Activated CD4-positive, alpha-beta T cell treated with anti-CD3 and anti-CD28 coated beads, Interleukin-2, amount 10 ng/mL, durations not matched to agents 24 days and 14 days (primary cell): ENCODE measurements at regions not wholly inside any gene's neighbourhood (a gene's known extent, or its start where the extent isn't known, plus 50 kb on each side); places are given as distances from the start of the nearest gene placed in this dataset.
"Not testable (repeated sequence)": the region's sequence is repeated elsewhere in the genome, so short reads cannot be mapped to it uniquely, and the experiment has no call there.

Source experiments
- DNase-seq: peaks from one replicate; pipeline ENCODE4 v3.0.0; 2022
- H3K27ac Mint-ChIP-seq: one replicate; pipeline ENCODE4 v1.8.0; 2022; ENCODE audit warnings: mild to moderate bottlenecking, mixed read lengths
- H3K27me3 Mint-ChIP-seq: one replicate; pipeline ENCODE4 v1.8.0; 2022; ENCODE audit warnings: mixed read lengths
- H3K36me3 Mint-ChIP-seq: one replicate; pipeline ENCODE4 v1.8.0; 2022; ENCODE audit warnings: low read depth, mild to moderate bottlenecking, mixed read lengths
- H3K4me1 Mint-ChIP-seq: one replicate; pipeline ENCODE4 v1.8.0; 2021; ENCODE audit warnings: mixed read lengths
- H3K4me3 Mint-ChIP-seq: one replicate; pipeline ENCODE4 v1.8.0; 2022; ENCODE audit warnings: mild to moderate bottlenecking, moderate library complexity, mixed read lengths
- H3K9me3 Mint-ChIP-seq: one replicate; pipeline ENCODE4 v1.8.0; 2021; ENCODE audit warnings: mixed read lengths
- intact Hi-C: fragments of 100-400 bp; cut with micrococcal nuclease; formaldehyde crosslinking; loops from one replicate; pipeline ENCODE4 v1.15.1; 2023

GRCh38 chr3:103873897-103874545 is 1439.2 kb downstream of the ZPLD1 start:
- H3K36me3 Mint-ChIP-seq: no peaks in the 10 kb centered on the region

GRCh38 chr3:103881809-103882208 is 1447.0 kb downstream of the ZPLD1 start:
- intact Hi-C loops, H3K27ac Mint-ChIP-seq, H3K27me3 Mint-ChIP-seq, H3K4me3 Mint-ChIP-seq, H3K9me3 Mint-ChIP-seq, H3K36me3 Mint-ChIP-seq, DNase-seq, H3K4me1 Mint-ChIP-seq: not testable (repeated sequence)

More at GRCh38 chr3:103873897-103874545, 1439.2 kb downstream of the ZPLD1 start:
- DNase-seq: no peak
- Mint-ChIP-seq H3K4me3 (no peak overlapping the region), H3K27me3 (no peaks in the 10 kb centered on the region), H3K9me3 (no peaks in the 10 kb centered on the region), H3K4me1 (no peaks in the 10 kb centered on the region), H3K27ac (no peak overlapping the region)
- intact Hi-C loops: no loop called here

- Mint-ChIP-seq H3K9me3 (no peaks in the 10 kb centered on the region), H3K4me3 (no peak overlapping the region), H3K36me3 (no peaks in the 10 kb centered on the region), H3K27ac (no peak overlapping the region), H3K4me1 (no peaks in the 10 kb centered on the region), H3K27me3 (no peaks in the 10 kb centered on the region)
- intact Hi-C loops: no loop called here
- no peak for DNase-seq
These were observed 1454.9 kb downstream of the ZPLD1 start for GRCh38 chr3:103889675-103890074.

- Mint-ChIP-seq H3K27me3 (no peaks in the 10 kb centered on the region), H3K27ac (no peak overlapping the region), H3K36me3 (no peaks in the 10 kb centered on the region), H3K4me1 (no peaks in the 10 kb centered on the region), H3K4me3 (no peak overlapping the region), H3K9me3 (no peaks in the 10 kb centered on the region)
- intact Hi-C loops: no loop called here
- no peak for DNase-seq
These were observed 1459.5 kb downstream of the ZPLD1 start for GRCh38 chr3:103894162-103894822.

GRCh38 chr3:103899328-103899727 is 1464.5 kb downstream of the ZPLD1 start:
- no peaks in the 10 kb centered on the region for H3K4me1 Mint-ChIP-seq
- H3K9me3 Mint-ChIP-seq: no peaks in the 10 kb centered on the region
- H3K4me3 Mint-ChIP-seq: no peak overlapping the region
- no peaks in the 10 kb centered on the region for H3K27me3 Mint-ChIP-seq
- no peaks in the 10 kb centered on the region for H3K36me3 Mint-ChIP-seq
- intact Hi-C loops: no loop called here
- DNase-seq: no peak
- H3K27ac Mint-ChIP-seq: no peak overlapping the region

GRCh38 chr3:103904991-103905390 is 1461.7 kb upstream of the ALCAM start:
- H3K4me3 Mint-ChIP-seq: no peak overlapping the region
- H3K36me3 Mint-ChIP-seq: no peaks in the 10 kb centered on the region
- no peak overlapping the region for H3K27ac Mint-ChIP-seq
- H3K9me3 Mint-ChIP-seq: no peaks in the 10 kb centered on the region
- DNase-seq: no peak
- H3K27me3 Mint-ChIP-seq: no peaks in the 10 kb centered on the region
- intact Hi-C loops: no loop called here
- H3K4me1 Mint-ChIP-seq: no peaks in the 10 kb centered on the region

- Mint-ChIP-seq H3K27ac (no peak overlapping the region), H3K27me3 (no peaks in the 10 kb centered on the region), H3K9me3 (no peaks in the 10 kb centered on the region)
These were observed 1460.4 kb upstream of the ALCAM start for GRCh38 chr3:103906304-103906703.

GRCh38 chr3:103906808-103907207 is 1459.9 kb upstream of the ALCAM start:
- H3K4me1 Mint-ChIP-seq: no peaks in the 10 kb centered on the region
- H3K4me3 Mint-ChIP-seq: no peak overlapping the region
- no peaks in the 10 kb centered on the region for H3K9me3 Mint-ChIP-seq
- no peak for DNase-seq
- no peaks in the 10 kb centered on the region for H3K36me3 Mint-ChIP-seq
- H3K27ac Mint-ChIP-seq: no peak overlapping the region
- no peaks in the 10 kb centered on the region for H3K27me3 Mint-ChIP-seq
- intact Hi-C loops: no loop called here

More at GRCh38 chr3:103906304-103906703, 1460.4 kb upstream of the ALCAM start:
- DNase-seq: no peak
- intact Hi-C loops: no loop called here
- Mint-ChIP-seq H3K4me1 (no peaks in the 10 kb centered on the region), H3K36me3 (no peaks in the 10 kb centered on the region), H3K4me3 (no peak overlapping the region)

GRCh38 chr3:103907567-103907966 is 1459.1 kb upstream of the ALCAM start:
- no peak for DNase-seq
- Mint-ChIP-seq H3K36me3 (no peaks in the 10 kb centered on the region), H3K27me3 (no peaks in the 10 kb centered on the region), H3K4me3 (no peak overlapping the region), H3K27ac (no peak overlapping the region), H3K9me3 (no peaks in the 10 kb centered on the region), H3K4me1 (no peaks in the 10 kb centered on the region)
- intact Hi-C loops: no loop called here

GRCh38 chr3:103909395-103909794 is 1457.3 kb upstream of the ALCAM start:
- Mint-ChIP-seq H3K27me3 (no peaks in the 10 kb centered on the region), H3K4me1 (no peaks in the 10 kb centered on the region), H3K36me3 (no peaks in the 10 kb centered on the region), H3K4me3 (no peak overlapping the region), H3K27ac (no peak overlapping the region), H3K9me3 (no peaks in the 10 kb centered on the region)
- DNase-seq: no peak
- intact Hi-C loops: no loop called here

GRCh38 chr3:103918336-103918735 is 1448.4 kb upstream of the ALCAM start:
- no peaks in the 10 kb centered on the region for H3K9me3 Mint-ChIP-seq
- intact Hi-C loops: no loop called here
- no peaks in the 10 kb centered on the region for H3K4me1 Mint-ChIP-seq
- DNase-seq: no peak
- H3K27ac Mint-ChIP-seq: no peak overlapping the region
- H3K36me3 Mint-ChIP-seq: no peaks in the 10 kb centered on the region
- H3K4me3 Mint-ChIP-seq: no peak overlapping the region
- no peaks in the 10 kb centered on the region for H3K27me3 Mint-ChIP-seq

- H3K27ac Mint-ChIP-seq: no peak overlapping the region
- intact Hi-C loops: no loop called here
- no peaks in the 10 kb centered on the region for H3K36me3 Mint-ChIP-seq
- H3K27me3 Mint-ChIP-seq: no peaks in the 10 kb centered on the region
- no peak for DNase-seq
- no peaks in the 10 kb centered on the region for H3K4me1 Mint-ChIP-seq
- no peaks in the 10 kb centered on the region for H3K9me3 Mint-ChIP-seq
- no peak overlapping the region for H3K4me3 Mint-ChIP-seq
These were observed 1447.4 kb upstream of the ALCAM start for GRCh38 chr3:103919327-103919726.

GRCh38 chr3:103923907-103924306 is 1442.8 kb upstream of the ALCAM start:
- Mint-ChIP-seq H3K4me1 (no peaks in the 10 kb centered on the region), H3K27me3 (no peaks in the 10 kb centered on the region), H3K36me3 (no peaks in the 10 kb centered on the region), H3K27ac (no peak overlapping the region), H3K4me3 (no peak overlapping the region), H3K9me3 (no peaks in the 10 kb centered on the region)
- no peak for DNase-seq
- intact Hi-C loops: no loop called here

GRCh38 chr3:103924544-103924943 is 1442.2 kb upstream of the ALCAM start:
- H3K4me3 Mint-ChIP-seq: no peak overlapping the region
- no peaks in the 10 kb centered on the region for H3K4me1 Mint-ChIP-seq
- H3K9me3 Mint-ChIP-seq: no peaks in the 10 kb centered on the region
- no peaks in the 10 kb centered on the region for H3K27me3 Mint-ChIP-seq
- H3K36me3 Mint-ChIP-seq: no peaks in the 10 kb centered on the region
- DNase-seq: no peak
- intact Hi-C loops: no loop called here
- no peak overlapping the region for H3K27ac Mint-ChIP-seq

GRCh38 chr3:103926936-103927335 is 1439.8 kb upstream of the ALCAM start:
- no peak overlapping the region for H3K4me3 Mint-ChIP-seq
- no peaks in the 10 kb centered on the region for H3K36me3 Mint-ChIP-seq
- no peaks in the 10 kb centered on the region for H3K4me1 Mint-ChIP-seq
- no peak for DNase-seq
- no peaks in the 10 kb centered on the region for H3K9me3 Mint-ChIP-seq
- H3K27ac Mint-ChIP-seq: no peak overlapping the region
- H3K27me3 Mint-ChIP-seq: no peaks in the 10 kb centered on the region
- intact Hi-C loops: no loop called here
